GM19023 (cell line): ENCODE measurements at regions not wholly inside any gene's neighbourhood (a gene's known extent, or its start where the extent isn't known, plus 50 kb on each side); places are given as distances from the start of the nearest gene placed in this dataset.

Source experiments
- ATAC-seq: cut with Tn5 transposase; IDR thresholded peaks from one replicate; pipeline ENCODE4 v1.9.1; 2021; ENCODE audit warnings: mild to moderate bottlenecking, moderate library complexity; ENCODE audit not compliant: unreplicated experiment

DNA sequence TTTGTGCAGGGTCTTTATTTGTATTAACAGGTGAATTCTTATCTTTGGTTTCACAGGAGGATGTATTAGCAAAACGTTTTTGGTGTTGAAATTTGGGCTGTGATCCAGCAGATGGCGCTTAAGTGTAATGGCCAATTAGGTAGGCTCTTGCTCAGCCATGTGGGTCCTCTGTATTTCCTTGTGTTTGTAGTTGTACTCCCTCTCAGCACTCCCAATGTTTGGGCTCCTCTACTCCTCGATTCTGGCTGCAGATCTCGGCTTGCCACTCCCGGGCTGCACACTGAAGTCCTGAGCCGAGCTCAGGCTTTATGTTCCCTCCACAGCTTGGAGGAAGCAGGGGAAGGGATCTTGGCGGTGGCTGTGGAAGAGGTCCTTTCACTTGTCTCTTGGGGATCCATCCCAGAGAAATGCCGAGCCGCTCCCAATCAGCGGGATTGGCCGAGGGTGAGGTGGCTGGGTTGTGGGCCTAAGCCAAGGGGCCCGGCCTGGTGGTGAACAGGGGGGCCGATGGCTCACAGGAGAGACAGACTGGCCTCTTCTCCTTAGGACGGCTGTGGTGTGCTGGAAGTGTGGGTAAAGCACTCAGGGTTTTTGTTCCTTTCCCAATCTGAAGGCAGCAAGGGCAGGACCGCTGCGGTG lies 133.7 kb downstream of the AEBP2 start:
- no peak for ATAC-seq

- ATAC-seq, result no peak
These were observed 134.6 kb downstream of the AEBP2 start for GRCh38 chr12:19573866-19574265.

DNA sequence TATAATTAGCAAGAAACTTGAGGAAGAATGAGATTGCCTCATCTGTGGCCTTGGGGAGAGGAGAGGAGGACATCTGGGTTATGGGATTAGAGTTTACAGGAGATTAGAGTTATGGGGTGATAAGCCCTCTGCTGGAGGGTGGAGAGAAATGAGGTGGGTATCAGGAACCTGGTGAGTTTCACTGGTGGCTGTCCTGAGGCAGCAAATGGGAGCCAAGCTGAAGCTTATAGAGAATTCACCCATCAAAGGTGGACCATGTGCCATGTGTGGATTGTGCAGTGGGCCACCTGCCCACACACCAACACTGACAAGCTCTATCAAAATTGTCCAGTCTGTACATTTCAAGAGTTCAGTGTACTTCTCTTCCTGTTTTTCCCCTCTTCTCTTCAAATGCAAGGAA lies 135.3 kb downstream of the AEBP2 start:
- no peak for ATAC-seq

DNA sequence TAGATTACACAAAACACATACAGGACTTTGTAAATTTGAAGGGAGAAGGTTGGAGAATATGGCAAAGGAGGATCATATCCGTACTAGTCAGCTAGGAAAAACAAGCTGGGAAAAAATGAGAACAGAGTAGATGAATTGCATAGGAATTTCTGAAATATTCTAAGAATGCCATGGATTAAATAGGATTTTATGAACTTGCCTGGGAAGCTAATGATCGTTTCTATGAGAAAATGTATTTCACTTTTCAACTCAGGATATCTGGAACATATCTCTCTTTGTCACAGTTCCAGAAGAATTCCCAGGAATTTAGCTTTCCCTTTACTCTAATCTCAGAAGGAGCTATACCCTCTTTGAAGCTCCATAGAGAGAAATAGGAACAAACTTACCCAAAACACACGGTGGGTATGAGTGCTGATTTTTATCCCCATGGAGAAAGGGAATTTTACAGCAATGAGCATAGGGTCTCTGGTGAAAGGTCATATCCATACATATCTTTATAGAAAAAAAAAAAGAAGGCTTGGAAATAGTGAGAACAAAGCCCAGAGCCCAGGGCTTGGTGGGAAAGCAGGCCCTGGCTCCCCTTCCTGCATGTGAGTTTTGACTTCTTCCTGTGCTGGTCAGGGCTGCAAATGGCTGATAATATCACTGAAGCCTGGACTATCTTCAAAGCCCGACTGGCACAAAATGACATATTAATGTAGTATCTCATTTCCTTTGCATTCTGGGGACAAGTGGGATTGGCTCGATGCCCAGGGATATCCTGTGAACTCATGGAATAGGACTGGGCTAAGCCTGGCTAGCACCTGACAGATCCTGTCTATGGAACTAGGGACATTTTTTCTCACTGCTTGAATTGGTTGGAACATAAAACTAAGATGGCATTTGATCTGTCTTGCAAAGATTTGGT lies 136.3 kb downstream of the AEBP2 start:
- ATAC-seq, result no peak

GRCh38 chr12:19576506-19577280 lies 137.4 kb downstream of the AEBP2 start:
- no peak for ATAC-seq

DNA sequence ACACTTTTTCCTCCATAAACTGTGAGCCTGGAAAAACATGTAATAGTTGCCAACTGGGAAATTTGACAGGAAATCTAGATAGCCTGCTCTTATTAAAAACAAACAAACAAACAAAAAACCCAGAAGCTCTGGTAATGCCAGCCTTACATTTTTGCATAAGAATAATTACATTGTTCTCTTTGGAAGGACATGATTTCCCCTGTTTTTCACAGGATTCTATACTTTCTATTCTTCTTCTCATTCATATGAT lies 137.9 kb downstream of the AEBP2 start:
- no peak for ATAC-seq

GRCh38 chr12:19584732-19585131 lies 145.4 kb downstream of the AEBP2 start:
- no peak for ATAC-seq

DNA sequence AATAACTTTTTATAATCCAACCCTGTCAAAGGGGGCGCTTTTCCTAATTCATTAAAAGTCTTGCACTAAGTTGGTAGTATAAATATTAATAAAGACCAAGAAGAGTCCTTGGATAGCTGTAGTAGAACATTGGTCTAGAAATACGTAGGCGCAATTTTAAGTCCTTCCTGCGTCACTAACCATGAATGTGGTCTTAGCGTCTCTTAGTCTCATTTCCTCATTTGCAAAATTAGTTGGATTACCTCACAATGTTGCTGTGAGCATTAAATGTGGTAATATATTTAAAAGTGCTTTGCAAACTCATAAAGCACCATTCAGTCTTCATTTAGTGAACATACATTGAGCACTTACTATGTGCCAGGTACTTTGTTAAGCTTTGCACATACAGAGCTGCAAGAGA lies 149.7 kb downstream of the AEBP2 start:
- no peak for ATAC-seq

GRCh38 chr12:19591951-19592350 lies 152.7 kb downstream of the AEBP2 start:
- no peak for ATAC-seq

DNA sequence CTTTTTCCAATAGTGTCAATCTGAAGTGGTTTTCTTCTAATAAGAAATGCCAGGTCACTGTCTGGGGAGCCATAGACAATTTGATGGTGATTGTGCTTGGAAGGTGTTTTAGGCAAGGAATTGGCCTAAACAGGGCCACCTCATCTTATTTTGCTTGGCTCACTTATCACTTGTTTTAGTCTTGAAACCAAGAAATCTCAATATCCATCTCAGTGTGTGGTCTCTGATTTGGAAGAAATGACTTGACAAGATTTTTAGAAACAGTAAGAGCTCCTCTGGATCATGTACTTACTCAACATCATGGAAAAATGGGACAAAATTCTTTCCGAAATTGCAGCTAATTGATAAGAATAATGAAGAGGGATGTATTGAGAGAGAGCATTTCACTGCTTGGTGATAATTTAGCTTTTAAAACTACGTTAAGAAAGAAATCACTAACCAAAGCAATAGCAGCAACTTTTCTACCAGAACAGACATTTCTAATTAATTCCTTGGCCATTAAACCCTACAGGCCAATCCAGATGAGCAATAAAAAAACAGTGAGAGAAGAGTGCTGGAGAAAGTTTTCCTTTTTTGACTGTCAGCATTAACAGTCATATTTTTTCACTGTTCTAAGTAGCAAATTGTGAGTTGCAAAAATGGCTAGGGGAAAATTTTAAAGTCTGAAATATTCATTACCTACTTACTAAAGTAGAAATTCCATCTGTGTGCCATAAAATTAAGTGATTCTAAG lies 157.3 kb downstream of the AEBP2 start:
- no peak for ATAC-seq

DNA sequence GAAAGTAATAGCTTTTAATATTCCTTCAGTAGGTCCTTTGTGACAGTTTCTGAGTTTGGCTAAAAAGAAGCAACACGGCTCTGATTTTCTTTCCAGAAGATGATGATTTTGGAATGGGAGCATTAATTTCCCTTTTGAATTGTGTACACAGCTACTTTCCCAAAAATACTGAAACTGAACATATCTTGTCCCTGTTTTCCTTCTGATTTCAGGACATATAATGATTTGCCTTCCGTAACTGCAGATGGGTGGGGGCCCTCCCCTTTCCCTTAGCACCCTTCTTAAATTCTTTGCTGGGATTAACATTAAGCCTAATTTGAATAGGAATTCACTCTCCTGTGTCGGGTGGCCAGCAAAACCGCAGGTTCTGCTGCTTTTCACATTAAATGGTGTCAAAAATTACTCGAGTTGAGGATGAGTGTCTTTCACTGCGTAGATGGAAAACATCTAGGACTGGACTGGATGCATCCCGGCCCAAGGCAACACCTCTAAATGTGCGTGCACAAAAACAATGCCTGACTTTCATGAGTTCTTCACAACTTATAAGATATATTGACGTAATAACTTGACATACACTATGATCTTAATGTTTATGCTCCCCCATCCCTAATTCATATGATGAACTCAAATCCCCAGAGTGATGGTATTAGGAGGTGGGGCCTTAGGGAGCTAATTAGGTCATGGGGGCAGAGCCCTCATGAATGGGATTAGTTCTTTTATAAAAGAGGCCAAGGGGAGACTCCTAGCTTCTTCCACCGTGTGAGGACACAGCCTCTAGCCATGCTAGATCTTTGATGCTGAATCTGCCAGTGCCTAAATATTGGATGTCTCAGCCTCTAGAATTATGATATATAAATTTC lies 158.1 kb downstream of the AEBP2 start:
- no peak for ATAC-seq

GRCh38 chr12:19605720-19606119 lies 166.4 kb downstream of the AEBP2 start:
- no peak for ATAC-seq

- ATAC-seq, result no peak
These were observed 168.7 kb downstream of the AEBP2 start for GRCh38 chr12:19608039-19608438.

DNA sequence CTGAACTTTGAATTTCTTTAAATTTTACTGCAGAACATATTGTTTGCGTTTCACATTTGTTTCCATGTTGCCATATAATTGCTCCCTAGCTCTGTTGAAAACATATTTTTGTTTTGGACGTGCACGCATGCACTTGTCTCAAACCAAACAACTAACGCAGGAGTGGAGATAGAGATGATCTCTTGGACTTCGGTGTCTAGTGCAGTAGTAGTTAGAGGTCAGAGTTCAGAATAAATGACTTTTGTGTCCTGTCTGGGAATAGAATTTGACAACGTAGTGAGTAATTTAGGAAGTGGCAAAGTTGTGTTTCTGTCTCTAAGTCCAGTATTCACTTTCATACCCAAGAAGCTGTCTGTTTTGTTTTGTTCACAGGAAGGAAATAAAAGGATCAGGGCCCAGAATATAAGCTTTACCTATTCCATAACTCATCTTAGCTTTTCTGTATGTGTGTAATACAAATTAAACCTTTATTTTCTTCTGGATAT lies 173.8 kb downstream of the AEBP2 start:
- ATAC-seq, result no peak

- no peak for ATAC-seq
These were observed 175.5 kb downstream of the AEBP2 start for GRCh38 chr12:19614601-19615383.

GRCh38 chr12:19615384-19615725 lies 176.1 kb downstream of the AEBP2 start:
- ATAC-seq, result no peak

DNA sequence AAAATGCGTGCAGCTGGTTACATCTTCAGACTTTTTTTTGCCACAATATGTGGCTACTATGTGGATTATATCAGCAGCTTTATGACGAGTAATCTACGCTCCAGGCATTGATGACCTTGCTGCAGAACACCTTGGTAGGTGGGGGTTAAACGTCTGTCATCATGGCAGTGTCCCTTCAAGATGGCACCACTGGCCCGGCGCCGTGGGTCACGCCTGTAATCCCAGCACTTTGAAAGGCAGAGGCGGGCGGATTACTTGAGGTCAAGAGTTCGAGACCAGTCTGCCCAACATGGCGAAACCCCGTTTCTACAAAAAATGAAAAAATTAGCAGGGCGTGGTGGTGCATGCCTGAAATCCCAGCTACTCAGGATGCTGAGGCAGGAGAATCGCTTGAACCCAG lies 177.5 kb downstream of the AEBP2 start:
- no peak for ATAC-seq

DNA sequence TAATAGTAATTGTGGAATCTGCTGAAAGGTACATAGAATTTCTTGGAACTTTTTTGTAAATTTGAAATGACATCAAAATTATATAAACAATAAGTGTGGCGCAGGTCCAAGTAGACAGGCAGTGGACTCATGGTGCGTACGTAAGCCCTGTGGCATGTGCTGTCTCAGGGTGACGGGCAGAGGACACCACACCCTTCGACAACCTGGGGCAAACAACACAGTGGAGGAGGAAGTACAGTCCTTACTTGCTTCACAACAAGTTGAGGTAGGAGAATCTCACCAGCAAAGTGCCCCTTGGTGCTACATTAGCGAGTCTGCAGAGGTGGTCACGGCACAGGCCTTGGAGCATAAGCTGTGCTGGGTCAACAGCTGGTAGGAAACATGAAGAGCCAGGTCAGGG lies 180.9 kb downstream of the AEBP2 start:
- ATAC-seq, result no peak

GRCh38 chr12:19623751-19624399 lies 184.6 kb downstream of the AEBP2 start:
- no peak for ATAC-seq
